Right lung (tissue), 2 donors: ENCODE measurements at regions not wholly inside any gene's neighbourhood (a gene's known extent, or its start where the extent isn't known, plus 50 kb on each side); places are given as distances from the start of the nearest gene placed in this dataset.

ENCODE experiments used
- DNase-seq, 2 donors: peaks; one replicate each; pipeline ENCODE4 v3.0.0-alpha.2; 2013

DNA sequence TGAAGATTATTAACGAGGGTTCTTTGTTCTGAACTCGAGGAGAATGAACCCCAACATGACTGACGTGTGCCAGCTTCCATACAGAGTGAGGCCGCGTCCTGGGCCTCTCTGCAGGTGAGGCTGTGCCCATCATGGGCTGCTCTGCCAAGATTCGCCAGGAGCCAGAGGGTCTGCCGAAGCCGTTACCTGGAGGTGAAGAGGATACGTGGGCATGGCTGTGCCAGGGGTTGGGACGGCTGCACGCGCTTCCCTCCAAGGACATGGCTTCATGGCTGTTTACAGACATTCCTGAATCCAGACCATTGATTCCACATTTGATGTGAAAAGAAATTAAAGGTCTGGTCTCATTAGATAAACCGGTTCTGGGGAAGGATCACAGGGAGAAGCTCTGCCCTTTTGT, 211.4 kb upstream of the SALL3 start:
- no peak for DNase-seq

DNA sequence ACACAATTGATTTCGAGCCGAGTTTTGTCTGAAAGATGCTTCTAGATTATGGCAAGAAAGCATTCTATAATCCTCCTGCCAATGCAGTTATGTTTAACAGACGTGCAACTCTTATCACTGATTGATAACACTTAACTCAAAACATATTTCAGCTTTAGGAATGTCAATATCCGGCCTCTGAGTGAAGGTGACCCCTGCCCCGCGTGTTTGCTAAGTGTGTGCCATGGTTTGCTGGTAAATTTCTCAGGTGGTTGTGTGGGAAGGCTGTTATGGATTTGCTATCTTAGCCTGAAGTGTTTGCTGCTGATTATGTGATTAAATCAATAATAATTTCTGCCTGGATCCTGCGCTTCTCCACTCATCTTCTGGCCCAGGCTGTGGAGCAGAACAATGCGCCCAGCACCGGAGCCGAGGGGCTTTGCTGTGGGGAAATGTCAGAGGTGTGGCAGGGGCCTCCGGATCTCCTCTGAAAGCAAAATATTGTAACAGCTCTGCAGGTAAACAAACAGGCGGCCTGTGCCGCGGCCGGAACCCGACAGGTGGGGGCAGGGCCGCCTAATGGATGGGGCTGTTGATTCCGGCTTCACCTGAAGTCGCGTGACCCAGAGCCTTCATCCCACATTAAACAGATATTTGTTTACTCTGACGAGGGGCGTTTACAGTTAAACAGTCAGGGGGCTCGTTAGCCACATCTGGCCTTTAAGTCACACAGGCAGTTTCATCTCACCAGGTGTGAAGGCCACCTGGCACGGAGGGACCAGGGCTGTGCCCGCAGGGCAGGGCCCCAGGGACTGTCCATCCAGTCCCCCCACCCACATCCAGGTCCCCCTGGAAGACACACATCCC, 210.7 kb upstream of the SALL3 start:
- no peak for DNase-seq

DNA sequence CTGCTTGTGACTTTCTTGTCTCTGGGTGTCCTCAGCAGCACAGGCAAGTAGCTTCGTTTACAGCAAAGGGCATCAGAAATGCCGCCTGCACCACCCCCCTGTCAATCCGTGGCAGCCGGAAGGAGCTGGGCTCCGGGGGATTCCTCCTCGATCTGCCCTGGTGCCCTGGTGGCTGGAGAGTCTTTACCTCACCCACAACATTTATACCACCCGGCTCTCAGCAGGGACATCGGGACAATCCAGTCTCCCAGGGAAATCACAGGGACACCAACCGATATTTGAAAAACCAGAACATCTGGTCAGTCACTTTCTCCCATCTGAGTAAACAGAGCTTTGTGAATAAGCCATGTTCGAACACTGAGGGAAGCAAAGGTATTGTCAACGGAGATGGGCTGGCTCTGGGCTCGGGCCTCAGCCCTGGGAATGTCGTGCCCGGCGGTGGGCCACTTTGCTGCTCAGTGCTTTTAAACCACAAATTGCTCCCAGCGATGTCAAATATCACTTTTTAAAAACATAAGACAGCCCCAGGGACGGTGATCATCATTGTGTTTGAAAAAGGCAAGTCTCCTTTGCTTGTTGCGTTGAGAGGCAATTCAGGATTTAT, 210.0 kb upstream of the SALL3 start:
- DNase-seq, result no peak

DNA sequence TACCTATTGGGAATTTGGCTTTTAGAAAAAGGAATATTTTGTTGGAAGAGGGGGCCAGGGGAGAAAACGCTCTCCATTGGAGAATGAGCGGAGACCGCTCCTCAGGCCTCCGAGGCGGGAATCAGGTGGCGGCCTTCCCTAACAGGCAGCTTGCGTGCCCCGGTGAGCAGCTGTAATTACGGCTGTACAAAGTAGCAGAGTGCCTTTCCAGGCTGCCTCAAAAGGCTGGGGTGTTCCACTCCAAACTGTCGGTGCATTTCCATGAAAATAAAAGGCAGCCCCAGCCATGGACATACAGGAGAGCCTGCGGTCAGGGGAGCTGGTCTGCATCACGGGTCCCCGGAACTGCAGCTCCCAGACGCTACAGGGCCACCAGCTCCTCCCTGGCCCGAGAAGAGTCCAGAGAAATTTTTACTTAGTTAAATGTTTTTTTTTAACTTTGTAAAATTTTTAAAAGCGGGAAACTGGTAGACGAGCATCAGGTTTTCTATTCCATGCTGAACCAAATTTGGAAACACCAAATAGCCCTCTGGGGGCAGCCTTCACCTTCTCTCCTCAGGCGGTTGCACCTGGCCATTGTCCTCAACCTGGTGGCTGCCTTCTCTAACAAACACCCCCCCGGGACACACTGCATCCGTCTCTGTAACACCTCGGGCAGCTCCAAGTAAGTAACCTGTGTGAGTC, 209.3 kb upstream of the SALL3 start:
- DNase-seq, result no peak

DNA sequence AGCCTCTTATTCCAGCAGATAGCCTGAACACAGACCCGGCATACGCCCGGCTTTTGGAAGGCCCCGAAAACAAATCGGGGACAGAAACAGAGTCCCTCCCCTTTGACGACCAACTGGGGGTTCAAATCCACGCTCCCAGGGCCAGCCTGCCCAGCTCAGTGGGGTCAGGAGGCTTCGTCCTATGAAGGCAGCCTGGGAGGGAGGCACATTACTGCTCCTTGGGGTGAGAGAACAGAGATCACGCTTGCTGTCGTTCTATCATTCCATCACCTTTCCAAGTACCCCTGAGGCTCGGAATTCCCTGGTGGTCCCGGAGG, 208.8 kb upstream of the SALL3 start:
- DNase-seq, result no peak

DNA sequence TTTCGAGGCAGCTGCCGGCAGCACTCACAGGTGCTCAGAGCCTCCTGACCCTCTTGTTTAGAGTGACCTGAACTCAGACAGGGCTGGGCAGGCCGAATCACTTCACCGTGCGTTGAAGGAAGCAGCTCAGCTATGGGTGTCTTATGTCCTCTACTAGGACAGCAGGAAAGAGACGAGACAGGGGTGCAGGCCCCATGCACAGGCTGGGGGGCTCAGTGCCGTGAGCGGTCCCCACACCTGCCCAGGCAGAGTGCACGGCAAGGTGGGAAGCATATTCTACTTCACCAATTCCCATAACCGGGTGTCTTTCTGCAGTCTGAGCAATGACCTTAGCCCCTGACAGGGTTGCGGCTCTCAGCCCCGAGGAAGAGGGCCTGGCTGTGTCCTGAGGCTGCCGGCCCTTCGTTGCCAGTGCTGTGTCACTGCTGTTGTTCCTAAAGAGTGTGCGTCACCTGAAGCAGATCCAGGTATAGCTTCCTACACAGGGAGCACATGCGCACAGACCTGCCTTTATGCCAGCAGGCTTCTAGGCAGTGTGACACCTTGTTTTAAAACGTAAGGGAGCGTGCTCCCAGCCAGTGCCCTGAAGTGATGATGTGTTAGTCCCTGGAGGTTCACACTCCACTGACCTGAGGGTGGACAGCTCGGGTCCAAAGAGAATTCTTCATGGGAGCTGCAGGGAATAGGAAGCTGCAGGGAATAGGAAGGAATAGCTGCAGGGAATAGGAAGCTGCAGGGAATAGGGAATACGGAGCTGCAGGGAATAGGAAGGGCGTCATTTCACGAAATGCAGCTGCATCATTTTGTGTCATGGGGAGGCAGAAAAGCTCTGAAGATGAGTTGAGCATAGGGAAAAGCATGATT, 207.9 kb upstream of the SALL3 start:
- no peak for DNase-seq

DNA sequence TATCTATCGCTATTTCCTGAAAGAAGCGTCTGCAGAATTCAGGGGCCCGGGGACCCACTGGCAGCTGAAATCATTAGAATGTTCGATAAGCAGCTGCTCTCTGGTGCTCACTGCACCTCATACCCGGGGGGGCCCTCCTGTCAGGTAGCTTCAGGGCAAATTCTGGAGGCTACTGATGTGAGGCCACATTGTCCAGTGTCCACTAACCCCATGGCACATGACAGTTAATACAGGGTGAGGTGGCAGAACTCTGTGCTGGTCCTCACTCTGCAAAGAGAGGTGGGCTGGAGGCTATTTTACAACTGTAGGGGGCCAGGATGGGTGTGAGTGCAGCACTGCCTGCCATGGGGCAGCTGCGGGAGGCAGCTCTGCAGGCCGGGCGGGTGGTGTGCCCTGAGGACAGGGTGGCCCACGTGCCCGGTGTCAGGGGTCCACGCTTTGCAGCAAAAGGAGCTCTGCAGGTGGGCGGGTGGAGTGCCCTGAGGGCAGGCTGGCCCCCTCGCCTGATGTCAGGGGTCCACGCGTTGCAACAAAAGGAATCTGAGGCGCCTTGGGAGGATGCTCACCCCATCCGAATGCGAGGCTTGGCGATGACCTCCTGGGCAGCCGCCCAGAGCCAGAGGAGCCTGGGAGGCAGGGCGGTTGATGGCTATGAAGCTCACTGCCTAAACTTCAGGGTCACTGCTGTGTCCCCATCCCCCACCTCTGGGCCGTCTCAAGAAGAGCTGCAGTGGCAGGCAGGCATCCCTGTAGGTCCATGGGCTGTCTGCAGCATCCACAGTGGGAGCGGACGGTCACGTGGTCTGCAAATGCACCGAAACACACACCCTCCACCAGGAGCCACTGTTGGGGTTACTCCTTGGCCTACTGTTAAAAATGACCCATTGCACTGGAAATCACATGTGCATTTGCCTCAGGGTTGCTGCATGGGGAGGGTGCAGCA, 207.0 kb upstream of the SALL3 start:
- DNase-seq, result no peak

DNA sequence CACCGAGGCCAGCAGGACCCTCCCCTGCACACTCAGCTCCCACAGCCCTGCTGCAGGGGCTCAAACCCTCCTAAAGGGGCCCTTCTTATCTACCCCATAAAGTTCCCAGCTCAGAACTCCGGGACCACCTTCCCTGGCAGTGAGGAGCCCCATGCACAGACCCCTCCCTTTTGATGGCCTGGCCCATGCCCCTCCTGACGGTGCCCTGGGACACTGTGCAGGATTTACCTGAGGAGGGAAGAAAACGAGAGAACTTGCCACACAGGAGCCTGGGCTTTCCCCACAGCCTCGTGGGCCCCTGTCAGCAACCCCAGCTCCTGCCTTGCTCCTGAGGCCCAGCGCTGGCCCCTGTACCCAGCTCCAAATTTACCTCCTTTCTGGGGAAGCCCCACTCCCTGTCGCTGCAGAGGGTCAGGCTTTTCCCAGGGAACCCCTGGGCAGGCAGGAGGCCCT, 206.3 kb upstream of the SALL3 start:
- no peak for DNase-seq

DNA sequence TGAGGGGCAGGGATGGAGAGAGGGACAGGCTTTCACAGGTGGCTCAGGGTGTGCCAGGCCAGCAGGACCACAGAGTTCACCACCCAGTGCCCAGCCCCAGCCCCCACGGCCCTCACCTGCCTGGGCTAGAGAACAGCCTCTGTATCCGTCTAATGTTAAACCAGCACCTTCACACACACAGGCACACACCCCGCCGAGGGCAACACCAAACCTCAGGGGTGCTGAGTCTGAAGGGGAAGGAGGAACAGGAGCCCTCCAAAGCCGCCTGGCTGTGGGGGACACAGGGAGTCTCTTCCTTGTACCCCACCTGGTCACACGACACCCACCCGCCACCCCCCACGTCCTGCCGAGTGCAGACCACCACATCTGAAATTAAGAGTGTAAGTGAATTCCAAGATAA, 205.8 kb upstream of the SALL3 start:
- no peak for DNase-seq

DNA sequence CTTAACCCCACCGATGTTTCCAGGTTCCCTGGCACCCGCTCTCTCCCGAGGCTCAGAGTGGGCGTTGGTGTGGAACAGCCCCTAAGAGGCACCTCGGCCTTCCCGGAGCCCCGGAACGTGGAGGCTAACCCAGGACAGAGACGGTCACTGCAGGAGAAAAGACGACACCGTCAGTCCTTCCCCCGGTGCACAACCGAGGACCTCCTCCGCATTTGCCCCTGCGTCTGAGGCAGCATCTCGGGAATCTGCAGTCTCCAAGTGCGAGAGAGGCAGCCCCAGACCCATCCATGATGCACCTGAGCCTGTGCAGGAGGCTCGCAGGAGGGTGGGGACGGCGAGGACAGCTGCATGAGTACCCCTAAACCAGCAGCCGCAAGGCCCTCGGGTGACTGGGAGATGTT, 204.9 kb upstream of the SALL3 start:
- DNase-seq, result no peak

DNA sequence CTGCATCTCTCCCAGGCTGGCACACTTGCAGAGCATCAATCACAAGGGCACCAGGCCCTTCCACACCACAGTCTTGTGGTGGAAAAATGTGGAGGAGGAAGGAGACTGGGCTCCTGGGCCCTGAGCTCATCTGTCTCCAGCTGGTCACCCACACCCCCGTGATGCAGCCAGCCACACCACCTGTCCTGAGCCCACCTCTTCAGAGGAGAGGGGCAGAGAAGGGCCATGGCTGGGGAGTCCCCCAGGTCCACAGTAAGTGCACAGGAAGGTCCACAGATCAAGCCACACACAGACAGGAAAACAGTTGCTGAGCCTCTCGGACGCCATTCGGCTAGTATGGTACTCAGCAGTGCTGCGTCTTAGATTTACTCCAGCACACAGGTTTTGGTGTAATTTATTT, 203.5 kb upstream of the SALL3 start:
- DNase-seq, result no peak

DNA sequence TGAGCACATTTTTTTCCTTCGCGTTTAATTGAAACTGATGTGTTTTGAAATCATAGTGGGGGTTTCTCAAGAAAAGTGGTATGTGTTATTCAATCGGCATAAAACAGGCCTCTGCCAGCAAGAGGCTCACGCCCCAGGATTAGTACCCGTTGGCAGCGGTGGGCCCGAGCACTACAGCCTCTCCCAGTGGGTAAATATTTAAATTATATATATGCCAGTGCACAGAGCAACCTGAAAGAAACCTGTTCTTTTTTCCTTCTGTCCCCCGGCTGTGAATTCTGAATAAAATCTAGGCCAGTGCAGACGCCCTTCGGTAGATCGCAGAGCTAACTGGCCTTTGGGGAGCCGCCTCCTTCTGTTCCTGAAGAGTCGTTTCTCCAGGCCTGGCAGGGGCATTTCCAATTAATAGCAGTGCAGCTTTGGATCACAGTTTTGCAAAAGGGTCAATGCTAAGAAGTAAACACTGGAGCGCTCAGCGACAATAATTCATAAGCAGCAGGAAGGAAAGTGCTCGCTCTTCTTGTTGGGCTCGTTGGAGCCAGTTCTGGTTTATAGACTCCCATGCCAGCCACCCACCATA, 202.8 kb upstream of the SALL3 start:
- DNase-seq, result no peak

DNA sequence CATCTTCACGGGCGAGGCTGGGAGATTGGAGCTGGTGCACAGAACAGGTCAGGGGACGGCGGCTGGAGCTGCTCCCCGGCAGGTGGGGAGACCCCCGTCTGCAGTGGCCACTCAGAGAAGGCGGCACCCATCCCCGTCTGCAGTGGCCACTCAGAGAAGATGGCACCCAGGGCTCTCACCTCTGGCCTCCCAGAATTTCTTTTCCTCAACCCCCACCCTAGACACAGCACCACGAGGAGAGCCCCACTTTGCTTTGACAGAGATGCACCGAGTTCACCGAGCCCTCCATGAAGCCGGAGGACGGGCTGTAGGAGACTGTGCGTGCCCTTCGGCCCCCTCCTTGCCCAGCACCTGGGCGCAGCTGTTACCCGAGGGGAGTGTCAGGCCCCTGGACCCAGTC, 201.6 kb upstream of the SALL3 start:
- DNase-seq, result no peak

DNA sequence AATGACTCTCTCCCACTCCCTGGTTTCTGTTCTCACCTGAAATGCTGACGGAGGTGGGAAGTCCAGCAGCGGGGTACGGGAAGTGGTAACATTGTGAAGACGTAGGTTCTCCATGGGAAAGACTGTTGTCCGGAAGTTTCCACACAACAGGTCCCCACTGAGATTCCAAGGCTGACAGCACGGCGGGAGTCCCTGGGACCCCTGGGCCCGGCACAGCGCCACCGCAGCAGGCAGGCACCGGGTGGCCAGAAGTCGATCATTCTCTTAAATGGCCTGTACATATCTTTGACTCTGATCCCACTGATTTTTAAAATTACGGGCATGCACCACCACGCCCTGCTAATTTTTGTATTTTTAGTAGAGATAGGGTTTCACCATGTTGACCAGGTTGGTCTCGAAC, 201.0 kb upstream of the SALL3 start:
- no peak for DNase-seq

DNA sequence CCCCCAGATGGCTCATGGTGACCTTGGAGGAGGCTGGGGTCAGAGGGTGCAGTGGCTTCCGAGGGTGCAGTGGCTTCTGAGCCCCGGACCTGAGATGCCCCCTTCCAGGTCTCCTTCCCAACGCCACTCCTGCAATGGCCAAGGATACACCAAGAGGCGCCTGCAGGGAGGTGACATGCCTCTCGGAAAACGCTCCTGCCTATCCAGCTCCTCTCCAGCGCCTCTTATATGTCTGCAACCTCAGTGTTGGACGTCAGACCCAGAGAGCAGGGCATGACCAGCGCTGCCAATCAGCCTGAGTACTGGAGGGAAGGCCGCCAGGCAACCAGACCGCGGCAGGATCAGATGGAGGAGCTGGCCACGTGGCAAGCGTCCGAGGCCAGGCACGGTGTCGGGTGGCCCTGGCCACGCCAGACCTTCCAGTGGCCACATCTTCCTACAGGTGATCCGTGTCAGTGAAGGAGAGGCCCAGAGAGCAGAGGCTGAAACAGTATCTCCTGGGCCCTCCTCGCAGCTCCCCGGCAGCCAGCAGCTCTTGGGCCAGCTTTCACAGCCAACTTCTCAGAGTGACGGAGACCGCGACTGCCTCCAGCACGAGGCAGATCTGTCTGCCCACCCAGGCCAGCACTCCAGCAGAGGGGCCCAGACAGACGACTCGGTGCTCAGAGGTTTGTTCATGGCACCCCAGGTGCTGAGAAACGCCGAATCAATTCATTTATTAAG, 199.5 kb upstream of the SALL3 start:
- DNase-seq, result no peak

DNA sequence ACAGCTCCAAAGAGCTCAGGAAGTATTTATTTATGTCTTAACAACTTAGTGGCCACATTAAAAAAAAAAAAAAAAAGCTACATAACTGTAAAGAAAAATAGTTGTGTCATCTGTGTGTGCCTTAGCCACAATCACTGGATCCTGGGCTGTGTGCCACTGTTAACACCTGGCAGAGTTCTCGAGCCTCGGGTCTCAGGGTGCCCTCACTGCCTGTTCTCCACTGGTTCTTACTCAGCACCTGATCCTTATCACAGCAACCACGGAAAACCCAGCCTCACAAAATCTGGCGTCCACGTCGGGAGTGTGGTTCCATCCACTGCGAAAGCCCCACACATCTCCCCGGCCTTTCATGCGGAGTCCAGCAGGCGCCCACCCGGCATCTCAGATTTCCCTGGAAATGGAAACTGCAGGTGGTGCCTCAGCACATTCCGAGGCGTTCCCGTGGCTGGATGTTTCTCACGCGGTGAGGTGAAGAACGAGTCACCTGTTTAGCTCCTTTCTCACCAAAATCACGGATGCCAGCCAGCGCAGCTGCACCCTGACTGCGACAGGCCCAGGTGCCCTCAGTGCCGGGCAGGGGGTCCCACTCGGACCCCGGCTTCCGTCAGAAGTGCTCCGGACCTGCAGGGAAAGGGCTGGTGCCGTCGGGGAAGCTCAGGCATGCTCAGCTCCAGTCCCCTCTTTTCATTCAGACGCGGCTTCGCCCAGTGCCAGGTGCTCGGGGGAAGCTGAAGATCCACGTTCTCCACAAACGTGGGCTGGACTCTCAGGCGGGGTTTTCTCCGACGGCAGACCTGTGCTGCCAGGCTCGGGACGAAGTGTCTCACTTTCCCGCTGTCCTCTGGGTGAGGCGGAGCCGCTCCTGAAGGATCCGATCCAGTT, 198.7 kb upstream of the SALL3 start:
- no peak for DNase-seq

DNA sequence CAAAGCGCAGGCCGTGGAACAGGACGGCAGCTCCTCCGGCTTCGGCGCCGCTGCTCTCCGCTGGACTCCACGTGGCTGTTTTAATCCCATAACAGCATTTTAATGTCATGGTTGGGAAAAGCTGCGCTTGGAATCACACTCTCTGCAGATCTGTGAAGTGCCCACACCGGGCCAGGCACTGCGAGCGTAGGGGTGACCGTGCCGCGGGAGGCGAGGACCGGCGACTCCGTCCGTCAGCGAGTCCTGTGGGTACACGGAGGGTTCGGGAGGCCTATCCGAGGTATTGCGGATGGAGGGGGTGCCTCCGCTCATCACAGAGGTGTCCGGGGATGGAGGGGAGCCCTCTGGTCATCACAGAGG, 198.0 kb upstream of the SALL3 start:
- no peak for DNase-seq

DNA sequence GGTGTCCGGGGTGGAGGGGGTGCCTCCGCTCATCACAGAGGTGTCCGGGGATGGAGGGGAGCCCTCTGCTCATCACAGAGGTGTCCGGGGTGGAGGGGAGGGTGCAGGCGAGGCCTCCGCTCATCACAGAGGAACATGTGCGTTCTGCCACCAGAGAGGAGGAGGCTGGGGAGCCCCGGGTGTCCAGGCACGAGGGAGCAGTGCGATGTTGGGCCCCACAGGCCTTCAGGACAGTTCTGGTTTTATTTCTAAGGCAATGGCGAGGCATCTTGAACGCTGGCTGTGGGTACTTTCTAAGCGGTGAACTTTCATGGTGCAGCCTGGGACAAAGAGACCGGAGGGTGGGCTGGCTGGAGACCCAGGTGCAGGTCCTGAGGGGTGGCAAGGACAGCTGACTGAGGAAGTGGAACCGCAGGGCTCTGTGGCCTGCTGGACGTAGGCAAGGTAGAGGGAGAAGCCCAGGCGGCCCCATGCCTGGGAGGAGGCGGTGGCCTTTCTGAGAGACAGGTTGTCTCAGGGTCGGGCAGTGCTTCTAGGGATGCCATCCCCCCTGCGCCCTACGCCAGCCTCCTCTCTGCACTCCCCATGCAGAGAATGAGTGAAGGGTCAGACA, 196.6 kb upstream of the SALL3 start:
- no peak for DNase-seq

DNA sequence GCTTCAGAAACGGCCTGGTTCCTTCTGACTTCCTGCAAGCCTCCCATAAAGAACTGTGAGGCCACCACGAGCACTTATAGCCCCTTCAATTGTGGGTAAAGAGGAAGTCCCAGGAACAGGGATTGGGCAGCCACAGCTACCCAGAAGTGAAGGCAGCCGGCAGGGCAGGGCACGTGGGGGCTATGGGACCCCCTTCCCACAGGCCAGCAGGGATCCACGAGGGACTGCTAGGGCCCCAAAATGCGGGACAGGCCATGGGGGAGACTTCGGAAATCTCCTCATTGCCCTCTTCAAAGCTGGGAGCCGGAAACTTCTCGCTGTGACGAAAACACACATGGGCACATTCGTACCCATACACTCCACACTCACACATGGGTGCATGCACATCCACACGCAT, 196.1 kb upstream of the SALL3 start:
- no peak for DNase-seq
